CD4-positive, alpha-beta T cell treated with Interleukin-6 at 100 ng/mL for 8 hours (primary cell): ENCODE measurements at regions not wholly inside any gene's neighbourhood (a gene's known extent, or its start where the extent isn't known, plus 50 kb on each side); places are given as distances from the start of the nearest gene placed in this dataset.

Experiments used
- DNase-seq: peaks from one replicate; pipeline ENCODE4 v3.0.0-alpha.2; 2020; ENCODE audit warnings: mixed read lengths, low spot score

DNA sequence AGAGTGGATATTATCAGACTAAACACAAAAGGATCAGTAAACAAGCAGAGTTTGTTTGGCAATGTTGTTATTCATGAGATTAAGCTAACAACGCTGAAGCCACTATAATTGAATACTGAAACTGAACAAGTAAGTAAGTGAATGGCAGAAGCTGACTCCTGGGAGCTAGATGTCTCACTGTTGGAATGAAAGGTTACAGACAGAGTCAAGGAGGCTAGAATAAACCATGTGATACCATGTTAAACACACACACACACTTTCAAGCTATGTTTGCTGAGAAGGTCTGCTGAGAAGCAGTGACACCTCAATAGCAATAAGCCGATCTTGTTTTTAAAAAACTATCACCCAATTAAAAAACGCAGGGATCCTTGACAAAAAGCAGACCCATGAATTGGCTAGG, 1609.4 kb upstream of the MIR17HG start:
- no peak for DNase-seq

DNA sequence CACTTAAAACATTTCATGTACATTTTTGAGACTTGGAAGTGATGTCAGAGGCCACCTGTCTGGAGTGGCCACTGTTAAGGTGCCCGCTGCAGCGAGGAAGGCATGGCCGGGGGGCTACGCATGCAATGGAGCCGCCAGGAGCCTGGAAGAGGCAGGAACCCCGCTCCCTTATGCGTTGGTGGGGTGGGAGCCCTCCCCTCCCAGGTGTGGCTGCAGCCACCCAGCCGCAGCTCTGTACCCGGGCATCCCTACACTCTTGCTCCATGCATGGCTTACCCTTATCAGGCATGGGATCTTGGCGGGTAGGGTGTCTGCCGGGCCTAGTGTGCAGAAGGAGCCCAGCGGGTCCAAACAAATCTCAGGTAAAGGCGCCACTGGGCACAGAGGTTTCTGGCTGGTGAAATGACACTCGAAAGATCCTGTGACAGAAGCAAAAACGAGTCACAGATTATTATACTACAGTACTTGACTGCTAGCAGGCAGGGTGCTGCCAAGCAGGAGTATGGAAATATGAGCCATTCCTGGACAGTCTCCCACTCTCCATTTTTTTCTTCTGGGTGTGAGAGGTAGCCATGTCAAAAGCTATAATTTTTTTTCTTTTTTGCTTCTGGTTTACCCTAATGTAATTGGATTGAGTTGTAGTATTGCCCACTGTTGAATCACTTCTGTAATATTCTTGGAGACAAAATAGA, 1606.3 kb upstream of the MIR17HG start:
- no peak for DNase-seq

DNA sequence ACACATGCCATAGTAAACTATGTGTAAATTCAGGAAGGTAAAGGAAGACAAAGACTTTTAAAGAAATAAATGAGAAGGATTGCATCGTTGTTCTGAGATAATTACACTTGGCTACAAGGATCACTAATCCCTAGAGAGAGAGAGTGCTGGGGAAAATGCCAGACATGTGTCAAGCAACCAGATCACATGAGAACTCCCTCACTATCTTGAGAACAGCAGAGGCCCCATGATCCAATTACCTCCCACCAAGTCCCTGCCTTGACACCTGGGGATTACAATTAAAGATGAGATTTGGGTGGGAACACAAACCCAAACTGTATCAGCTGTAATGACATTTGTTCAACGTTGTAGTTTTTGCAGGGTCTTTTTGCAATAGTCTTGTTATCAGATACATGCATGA, 1600.9 kb upstream of the MIR17HG start:
- DNase-seq, result no peak

DNA sequence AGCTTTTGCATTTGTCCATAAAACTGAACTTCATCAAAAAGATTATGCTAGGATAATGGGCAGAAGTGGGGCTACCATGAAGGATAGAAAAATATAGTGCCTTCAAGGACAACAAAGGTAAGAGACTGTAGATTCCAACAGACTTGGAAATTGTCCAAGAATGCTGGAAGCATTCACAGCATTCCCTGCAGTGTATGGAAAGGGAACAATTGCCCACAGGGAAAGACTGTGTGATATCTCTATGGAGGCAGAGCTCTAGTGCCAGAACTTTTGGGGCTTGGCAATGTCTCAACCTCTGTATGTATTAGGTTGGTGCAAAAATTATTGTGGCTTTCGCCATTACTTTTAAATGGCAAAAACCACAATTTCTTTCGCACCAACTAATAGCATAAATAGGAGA, 1598.8 kb upstream of the MIR17HG start:
- no peak for DNase-seq

DNA sequence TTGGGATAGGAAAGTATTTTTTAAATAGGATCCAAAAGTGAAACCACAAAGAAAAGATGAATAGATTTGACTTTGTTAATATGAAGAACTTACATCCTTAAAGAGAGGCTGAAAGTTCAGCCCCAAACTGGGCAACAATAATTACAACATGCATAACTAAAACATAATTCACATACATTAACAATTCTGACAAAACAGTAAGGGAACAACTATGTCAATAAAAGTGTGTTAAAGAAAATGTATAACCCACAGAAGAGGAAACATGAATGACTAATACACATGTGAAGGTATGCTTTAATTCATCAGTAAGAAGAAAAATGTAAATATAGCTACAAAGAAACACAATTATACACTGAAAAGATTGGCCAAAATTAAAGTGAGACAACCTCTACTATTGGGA, 1597.6 kb upstream of the MIR17HG start:
- DNase-seq, result no peak

DNA sequence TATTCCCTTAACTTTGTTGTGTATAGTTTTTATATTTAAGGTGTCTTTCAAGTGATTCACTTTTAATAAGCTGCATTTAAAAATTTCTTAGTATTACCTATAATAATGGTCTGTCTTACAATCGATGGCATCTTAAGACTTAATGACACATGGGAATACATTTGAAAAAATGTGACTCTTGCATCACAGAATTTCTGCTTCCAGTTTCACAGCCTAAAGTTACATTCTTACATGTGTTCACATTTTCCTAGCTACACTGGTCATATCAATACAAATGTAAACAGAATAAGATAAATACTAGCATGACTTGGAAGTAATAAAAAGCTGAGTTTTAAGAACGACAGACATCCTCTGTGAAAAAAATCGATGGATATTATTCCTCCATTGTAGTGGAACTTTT, 1597.1 kb upstream of the MIR17HG start:
- no peak for DNase-seq

DNA sequence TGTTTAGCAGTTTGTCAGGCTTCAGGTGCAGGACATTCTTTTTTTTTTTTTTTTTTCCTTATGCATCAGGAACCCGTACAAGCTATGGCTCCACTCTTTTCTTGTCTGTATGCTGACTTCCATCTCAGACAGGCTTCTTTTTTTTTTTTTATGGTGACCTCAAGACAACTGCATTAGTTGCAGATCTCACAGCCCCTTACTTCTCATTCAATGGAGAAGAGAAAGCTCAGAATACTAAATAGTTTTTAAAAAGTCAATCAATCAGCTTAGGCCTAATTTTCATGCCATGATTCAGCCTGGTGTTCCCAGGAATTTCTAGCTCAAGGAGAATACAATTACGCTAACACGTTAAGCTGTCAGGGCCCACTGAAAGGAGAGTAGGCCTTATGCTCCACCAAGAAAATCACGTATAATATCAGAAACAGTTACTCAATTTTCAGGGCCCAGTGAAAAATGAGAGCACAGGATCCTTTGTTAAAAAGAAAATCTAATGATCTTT, 1596.0 kb upstream of the MIR17HG start:
- DNase-seq, result no peak

DNA sequence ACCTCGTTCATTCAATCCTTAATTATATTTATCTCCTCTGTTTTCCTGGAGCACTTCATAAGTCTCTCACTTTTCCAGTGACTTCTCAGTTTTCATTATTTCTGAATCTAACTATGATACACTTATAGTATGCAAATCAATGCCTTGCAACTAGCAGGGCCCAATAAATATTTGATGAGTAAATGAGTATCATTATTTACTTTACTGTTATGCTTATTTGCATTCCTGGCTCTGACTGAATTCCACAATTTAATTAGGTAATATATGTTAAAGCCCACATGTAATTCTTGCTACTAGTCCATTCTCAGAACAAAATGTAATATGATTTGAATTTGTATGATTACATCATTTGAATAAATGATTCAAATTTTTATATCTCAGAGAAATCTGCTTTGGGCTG, 1595.1 kb upstream of the MIR17HG start:
- DNase-seq, result no peak

DNA sequence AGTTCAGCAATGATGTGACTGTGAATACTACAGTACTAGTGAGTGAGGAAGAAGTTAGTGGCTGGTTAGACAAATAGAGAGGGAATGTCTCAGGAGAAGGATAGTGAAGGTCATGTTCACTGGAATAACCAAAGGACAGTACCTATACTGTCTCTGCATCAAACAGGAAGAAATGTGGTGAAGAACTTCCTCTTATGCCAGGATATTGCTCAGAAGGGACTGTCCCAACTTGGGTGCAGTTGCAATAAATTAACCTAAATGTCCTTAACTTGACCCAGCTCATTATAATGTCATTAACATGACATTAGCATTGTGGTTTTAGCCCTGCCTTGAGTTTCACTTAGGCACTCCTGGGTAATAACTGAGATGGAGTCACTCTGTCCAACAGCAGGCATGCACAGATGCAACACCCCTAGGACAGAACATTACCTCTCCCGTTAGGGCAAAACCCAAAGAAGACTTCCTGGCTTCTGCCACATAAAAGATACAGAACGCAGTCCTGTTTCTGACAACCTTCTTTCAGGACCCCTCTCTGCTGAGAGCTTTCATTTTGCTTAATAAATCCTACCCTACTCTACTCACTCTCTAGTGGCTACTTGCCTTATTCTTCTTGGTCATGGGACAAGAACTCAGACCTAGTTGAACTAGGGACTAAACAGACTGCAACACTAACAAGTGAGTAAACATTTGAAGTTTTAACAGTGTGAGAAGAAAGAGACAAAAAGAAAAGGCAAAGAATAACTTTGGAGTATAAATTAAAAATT, 1591.6 kb upstream of the MIR17HG start:
- no peak for DNase-seq

DNA sequence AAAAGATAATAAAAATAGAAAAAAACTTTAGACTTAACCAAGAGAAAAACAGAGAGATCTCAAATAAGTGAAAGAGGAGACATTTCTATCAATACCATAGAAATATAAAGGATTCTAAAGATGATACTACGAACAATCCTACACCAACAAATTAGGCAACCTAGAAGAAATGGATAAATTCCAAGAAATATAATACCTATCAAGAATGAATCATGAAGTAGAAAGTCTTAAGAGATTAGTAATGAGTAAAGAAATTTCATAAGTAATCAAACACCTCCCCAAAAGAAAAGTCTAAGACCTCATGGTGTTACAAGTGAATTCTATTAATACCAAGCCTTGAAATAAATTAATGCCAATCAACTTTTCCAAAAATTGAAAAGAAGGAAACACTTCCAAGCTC, 1584.5 kb upstream of the MIR17HG start:
- DNase-seq, result no peak

DNA sequence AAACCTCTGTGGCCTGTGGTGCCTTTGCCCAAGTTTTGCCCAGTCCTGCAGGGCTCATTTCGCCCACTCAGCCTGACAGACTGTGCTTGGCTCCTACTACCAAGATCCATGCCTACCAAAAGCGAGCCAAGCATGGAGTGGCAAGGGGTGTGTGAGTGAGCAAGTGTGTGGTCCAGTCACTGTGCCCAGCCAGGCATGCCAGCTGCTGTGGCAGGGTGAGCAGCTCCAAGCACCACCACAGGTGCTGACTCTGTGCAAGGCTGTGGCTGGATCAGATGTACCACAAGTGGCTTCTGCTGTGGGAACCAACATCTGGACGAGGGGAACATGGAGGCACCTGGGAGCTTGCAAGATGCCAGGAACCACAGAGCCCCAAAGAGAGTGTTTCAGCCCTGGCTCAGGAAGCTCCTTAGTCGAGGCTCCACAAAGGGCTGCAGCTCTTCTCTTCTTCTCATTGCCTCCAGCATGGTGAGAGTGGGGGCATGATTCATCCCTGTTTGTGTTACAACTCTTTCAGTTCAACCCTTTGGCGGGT, 1564.2 kb upstream of the MIR17HG start:
- DNase-seq, result no peak

DNA sequence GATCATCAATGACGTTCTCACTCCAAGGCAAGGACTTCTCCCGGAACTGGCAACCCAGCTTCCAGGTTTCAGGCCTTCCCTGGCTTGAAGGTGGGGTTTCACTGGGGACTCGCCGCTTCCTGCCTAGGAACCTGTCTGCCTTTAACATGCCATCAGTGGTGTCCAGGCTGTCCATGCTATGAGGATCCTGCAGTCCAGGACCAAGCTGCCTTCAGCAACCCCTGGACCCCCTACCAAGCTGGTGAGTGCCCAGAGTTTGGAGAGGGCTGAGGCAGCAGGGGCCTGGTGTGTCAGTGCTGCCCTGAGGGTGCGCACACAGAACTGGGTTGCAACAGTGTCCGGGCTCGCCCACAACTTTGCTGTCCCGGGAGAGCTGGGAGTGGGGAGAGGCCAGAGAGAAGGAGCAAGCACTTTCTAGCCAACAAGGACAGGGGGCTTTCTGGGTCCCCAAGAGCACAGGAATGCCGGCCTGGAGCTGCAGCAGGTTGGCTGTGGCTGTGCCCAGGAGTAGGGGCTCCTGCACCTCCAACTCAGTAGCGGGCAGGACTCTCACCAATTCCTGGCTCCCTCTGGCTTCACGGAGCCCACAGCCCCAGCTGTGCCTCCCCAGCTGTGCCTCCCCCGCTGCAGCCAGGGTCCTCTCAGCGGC, 1563.2 kb upstream of the MIR17HG start:
- DNase-seq, result no peak

DNA sequence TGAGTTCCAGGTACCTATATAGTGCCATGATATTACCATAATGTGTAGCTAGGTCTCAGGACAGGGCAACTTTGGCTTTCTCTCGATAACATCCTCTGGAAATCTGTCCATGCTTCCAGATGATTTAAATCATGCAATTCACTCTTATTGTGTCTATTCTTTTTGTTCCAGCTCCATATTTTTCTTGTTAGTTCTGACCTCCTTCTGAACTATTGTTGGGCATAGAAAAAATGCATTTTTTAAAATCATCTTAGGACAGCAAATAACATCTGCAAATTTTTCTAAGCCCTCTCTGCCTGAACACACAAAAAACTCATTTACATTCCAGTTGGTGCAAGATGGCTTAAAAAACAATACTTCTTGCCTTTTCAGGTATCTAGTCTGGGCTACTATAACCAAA, 1561.0 kb upstream of the MIR17HG start:
- no peak for DNase-seq

DNA sequence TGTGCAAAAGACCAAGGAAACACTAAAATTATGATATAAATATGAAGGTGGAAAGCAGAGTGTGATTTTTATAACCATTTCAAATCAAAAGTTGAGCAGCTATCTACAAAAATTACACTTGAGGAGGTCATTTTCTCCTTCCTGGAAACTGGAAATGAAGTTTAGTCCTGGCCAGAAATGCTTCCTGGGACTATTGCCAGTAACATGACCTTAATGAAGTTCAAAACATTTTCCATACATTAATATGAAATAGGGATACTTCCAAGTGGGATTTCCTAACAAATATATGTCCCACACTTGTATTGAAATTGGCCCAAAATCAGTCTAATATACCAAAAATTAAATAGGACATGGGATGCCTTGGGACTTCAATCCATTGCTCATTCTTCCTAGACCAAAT, 1556.8 kb upstream of the MIR17HG start:
- no peak for DNase-seq

DNA sequence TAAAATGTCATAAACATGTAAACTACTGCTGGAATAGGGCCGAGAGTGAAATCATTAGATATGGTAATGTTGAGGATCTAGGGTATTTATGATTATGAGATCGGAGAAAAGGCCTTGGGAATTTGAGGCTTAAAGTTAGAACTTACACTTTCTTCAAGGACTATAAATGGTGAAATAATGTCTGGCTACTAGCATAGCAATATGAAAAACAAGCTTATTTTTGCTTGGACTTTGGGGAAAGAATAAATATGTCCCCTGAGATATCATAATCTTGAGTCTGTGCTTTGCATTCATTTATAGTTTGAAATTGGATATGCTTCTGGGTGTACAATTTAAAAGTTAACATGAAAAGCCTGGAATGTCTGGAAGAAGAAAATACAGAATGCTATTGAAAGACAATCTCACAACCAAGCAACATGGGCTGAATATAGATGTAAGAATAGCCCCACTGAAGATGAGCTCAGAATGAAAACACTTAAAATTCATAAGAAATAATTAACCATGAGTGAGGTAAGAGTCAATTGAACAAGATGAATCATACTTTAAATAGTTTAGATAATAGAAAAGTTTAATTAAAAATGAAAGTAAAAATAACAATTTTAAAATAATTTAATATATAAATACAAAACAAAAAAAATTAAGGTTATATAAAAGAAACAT, 1555.4 kb upstream of the MIR17HG start:
- DNase-seq, result no peak

DNA sequence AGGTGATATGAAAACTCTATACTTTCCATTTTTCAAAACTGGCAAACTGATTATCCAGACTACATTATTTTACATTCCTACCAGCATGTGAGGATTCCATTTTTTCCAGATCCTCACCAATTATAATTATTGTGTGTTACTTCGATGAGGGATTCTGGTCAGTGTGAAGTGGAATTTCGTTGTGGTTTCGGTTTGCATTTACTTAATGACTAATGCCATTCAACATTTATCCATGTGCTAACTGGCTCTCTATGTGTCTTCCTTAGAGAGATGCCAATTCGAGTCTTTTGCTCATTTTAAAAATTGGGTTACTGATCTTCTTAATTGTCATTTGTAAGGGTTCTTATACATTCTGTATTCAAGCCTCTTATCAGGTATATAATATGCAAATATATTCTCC, 1551.3 kb upstream of the MIR17HG start:
- DNase-seq, result no peak

DNA sequence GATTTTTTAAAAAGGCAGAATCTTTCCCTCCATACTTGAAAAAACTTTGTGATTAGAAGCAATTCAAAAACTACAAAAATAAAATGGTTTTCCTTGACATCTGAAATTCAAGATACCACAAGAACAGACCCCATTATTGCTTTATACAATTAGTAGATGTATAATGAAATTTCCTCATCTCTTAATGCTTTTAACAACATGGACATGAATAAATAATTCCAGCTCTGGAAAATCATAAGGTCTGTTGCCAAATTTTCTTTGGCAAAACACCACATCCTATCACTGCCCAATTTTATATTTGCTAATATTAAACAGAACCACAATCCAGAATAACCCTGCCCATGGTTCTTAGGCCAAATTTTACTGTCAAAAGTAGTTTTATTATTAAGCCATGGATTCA, 1543.6 kb upstream of the MIR17HG start:
- no peak for DNase-seq

DNA sequence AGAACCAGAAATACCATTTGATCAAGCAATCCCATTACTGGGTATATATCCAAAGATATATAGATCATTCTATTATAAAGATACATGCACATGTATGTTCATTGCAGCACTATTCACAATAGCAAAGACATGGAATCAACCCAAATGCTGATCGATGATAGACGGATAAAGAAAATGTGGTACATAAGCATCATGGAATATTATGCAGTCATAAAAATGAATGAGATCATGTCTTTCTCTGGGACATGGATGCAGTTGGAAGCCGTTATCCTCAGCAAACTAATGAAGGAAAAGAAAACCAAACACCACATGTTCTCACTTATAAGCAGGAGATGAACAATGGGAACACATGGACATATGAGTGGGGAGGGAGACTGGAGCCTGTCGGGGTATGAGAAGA, 1540.9 kb upstream of the MIR17HG start:
- DNase-seq, result no peak

DNA sequence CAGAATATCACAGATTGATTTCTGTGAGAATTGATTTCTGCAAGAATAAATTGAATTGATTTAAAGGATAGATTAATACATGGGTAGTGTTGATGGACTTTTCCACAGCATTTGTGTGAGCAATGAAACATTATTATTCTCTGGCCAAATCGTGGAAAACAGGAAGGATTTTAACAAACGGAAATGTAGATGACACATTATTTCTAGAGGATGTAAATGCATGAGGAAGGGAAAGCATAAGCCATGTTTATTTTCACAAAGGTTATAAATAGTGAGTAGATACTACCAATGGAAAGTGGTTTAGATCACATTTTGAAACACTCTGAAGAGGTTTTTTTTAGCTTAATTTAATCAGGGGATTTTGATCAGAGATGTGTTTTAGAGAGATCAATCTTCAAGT, 1534.6 kb upstream of the MIR17HG start:
- no peak for DNase-seq

DNA sequence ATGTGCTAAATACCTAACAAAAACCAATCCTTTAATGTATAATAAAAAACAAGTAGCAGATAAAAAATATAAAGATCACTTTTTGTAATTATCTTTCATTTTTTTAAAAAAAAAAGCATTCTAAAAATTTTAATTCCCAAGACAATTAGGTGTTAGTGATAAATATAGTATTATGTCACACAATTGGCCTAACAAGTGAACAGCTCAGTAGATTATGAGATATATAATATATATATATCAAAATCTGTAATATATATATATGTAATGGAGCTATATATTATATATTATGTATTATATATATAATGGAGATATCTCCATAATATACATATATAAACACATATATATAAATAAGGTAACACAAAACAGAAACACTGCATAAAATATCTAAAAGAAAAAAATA, 1531.1 kb upstream of the MIR17HG start:
- no peak for DNase-seq

DNA sequence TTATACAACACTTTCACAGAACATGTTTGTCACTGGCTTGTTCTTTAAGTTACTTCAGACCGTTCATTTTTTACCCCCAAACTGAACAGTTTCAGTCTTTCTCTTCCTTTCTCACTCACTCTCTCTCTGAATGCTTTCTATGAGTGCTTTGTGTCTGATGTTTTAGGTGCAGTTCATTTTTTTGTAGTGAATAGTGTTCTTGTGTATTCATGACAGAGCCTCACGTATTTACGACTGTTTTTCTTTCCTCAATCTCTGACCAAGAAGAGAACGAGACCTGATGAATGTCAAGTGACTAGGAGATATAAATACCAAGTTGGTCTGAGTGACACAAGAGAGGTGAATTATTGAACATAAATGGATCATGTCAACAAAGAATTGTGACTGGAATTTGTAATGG, 1525.0 kb upstream of the MIR17HG start:
- DNase-seq, result no peak

DNA sequence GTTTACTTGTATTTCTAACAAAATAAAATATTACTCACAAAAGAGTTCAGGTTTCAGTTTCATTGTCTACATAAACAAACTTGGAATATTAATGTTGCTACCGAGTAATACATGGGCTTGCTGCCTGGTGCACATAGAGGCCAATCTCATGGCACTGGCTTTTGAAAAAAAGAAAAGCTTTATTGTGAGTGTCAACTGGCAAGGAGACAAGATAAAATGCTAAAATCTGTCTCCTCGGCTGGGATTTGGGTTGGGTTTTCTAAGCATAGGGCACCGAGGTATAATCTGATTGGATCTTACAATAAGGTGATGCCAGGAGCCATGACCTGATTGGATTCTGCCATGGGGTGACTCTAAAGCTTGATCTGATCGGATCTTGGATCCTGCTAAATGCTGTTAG, 1519.9 kb upstream of the MIR17HG start:
- no peak for DNase-seq
